ENCODE measurements at regions not wholly inside any gene's neighbourhood (a gene's known extent, or its start where the extent isn't known, plus 50 kb on each side); places are given as distances from the start of the nearest gene placed in this dataset.

GRCh38 chr5:113652161-113652560, 138.7 kb downstream of the YTHDC2 start:
- ATAC-seq (replicated peaks), result no peak
- Mint-ChIP-seq H3K4me1 (no peaks in the 10 kb centered on the region), H3K4me3 (no peak overlapping the region), H3K27ac (no peak overlapping the region), H3K27me3 (peaks cover 19% of the 10 kb centered on the region), H3K9me3 (no peaks in the 10 kb centered on the region), H3K36me3 (ENCODE audit: low read depth) (no peaks in the 10 kb centered on the region)

- H3K4me3 Mint-ChIP-seq, result no peak overlapping the region
- no peak for ATAC-seq (replicated peaks)
- no peaks in the 10 kb centered on the region for H3K9me3 Mint-ChIP-seq
- no peaks in the 10 kb centered on the region for H3K36me3 Mint-ChIP-seq (ENCODE audit: low read depth)
- no peak overlapping the region for H3K27ac Mint-ChIP-seq
- no peaks in the 10 kb centered on the region for H3K4me1 Mint-ChIP-seq
- H3K27me3 Mint-ChIP-seq, result peaks cover 1% of the 10 kb centered on the region
Observed at GRCh38 chr5:113654828-113655227, 141.3 kb downstream of the YTHDC2 start.

GRCh38 chr5:113660206-113660605, 146.7 kb downstream of the YTHDC2 start:
- Mint-ChIP-seq H3K27ac (no peak overlapping the region), H3K9me3 (no peaks in the 10 kb centered on the region), H3K4me1 (no peaks in the 10 kb centered on the region), H3K36me3 (ENCODE audit: low read depth) (no peaks in the 10 kb centered on the region), H3K4me3 (no peak overlapping the region), H3K27me3 (peaks cover 17% of the 10 kb centered on the region)
- ATAC-seq (replicated peaks), result no peak

- Mint-ChIP-seq H3K36me3 (ENCODE audit: low read depth) (no peaks in the 10 kb centered on the region), H3K27ac (no peak overlapping the region), H3K4me3 (no peak overlapping the region), H3K27me3 (peaks cover 20% of the 10 kb centered on the region), H3K9me3 (no peaks in the 10 kb centered on the region), H3K4me1 (no peaks in the 10 kb centered on the region)
- no peak for ATAC-seq (replicated peaks)
Observed at GRCh38 chr5:113660706-113661250, 147.3 kb downstream of the YTHDC2 start.

- no peaks in the 10 kb centered on the region for H3K36me3 Mint-ChIP-seq (ENCODE audit: low read depth)
- no peak overlapping the region for H3K4me3 Mint-ChIP-seq
- H3K9me3 Mint-ChIP-seq, result no peaks in the 10 kb centered on the region
- peak; percentile 45 for ATAC-seq (replicated peaks)
- peaks cover 28% of the 10 kb centered on the region for H3K27me3 Mint-ChIP-seq
- no peaks in the 10 kb centered on the region for H3K4me1 Mint-ChIP-seq
- H3K27ac Mint-ChIP-seq, result no peak overlapping the region
Observed at GRCh38 chr5:113663879-113664541, 150.5 kb downstream of the YTHDC2 start.

GRCh38 chr5:113673041-113673440, 159.5 kb downstream of the YTHDC2 start:
- Mint-ChIP-seq H3K27ac (no peak overlapping the region), H3K9me3 (no peaks in the 10 kb centered on the region), H3K36me3 (ENCODE audit: low read depth) (no peaks in the 10 kb centered on the region), H3K4me1 (no peaks in the 10 kb centered on the region), H3K27me3 (peaks cover 9% of the 10 kb centered on the region), H3K4me3 (no peak overlapping the region)
- no peak for ATAC-seq (replicated peaks)

GRCh38 chr5:113675166-113675565, 161.7 kb downstream of the YTHDC2 start:
- Mint-ChIP-seq H3K36me3 (ENCODE audit: low read depth) (no peaks in the 10 kb centered on the region), H3K9me3 (no peaks in the 10 kb centered on the region), H3K27ac (no peak overlapping the region), H3K27me3 (peaks cover 9% of the 10 kb centered on the region), H3K4me1 (no peaks in the 10 kb centered on the region), H3K4me3 (no peak overlapping the region)
- no peak for ATAC-seq (replicated peaks)

GRCh38 chr5:113678202-113678601, 164.7 kb downstream of the YTHDC2 start:
- no peak for ATAC-seq (replicated peaks)
- Mint-ChIP-seq H3K27ac (no peak overlapping the region), H3K9me3 (no peaks in the 10 kb centered on the region), H3K4me1 (no peaks in the 10 kb centered on the region), H3K4me3 (no peak overlapping the region), H3K36me3 (ENCODE audit: low read depth) (no peaks in the 10 kb centered on the region), H3K27me3 (peaks cover 5% of the 10 kb centered on the region)

- peak; percentile 45 for ATAC-seq (replicated peaks)
- H3K27ac Mint-ChIP-seq, result no peak overlapping the region
- H3K27me3 Mint-ChIP-seq, result peaks cover 2% of the 10 kb centered on the region
- H3K36me3 Mint-ChIP-seq (ENCODE audit: low read depth), result no peaks in the 10 kb centered on the region
- no peaks in the 10 kb centered on the region for H3K9me3 Mint-ChIP-seq
- H3K4me1 Mint-ChIP-seq, result no peaks in the 10 kb centered on the region
- no peak overlapping the region for H3K4me3 Mint-ChIP-seq
Observed at GRCh38 chr5:113678924-113679575, 165.6 kb downstream of the YTHDC2 start.

GRCh38 chr5:113680534-113680933, 167.0 kb downstream of the YTHDC2 start:
- Mint-ChIP-seq H3K27me3 (no peaks in the 10 kb centered on the region), H3K27ac (no peak overlapping the region), H3K4me1 (no peaks in the 10 kb centered on the region), H3K4me3 (no peak overlapping the region), H3K9me3 (no peaks in the 10 kb centered on the region), H3K36me3 (ENCODE audit: low read depth) (no peaks in the 10 kb centered on the region)
- ATAC-seq (replicated peaks), result no peak

- Mint-ChIP-seq H3K27me3 (no peaks in the 10 kb centered on the region), H3K4me1 (no peaks in the 10 kb centered on the region), H3K9me3 (no peaks in the 10 kb centered on the region), H3K27ac (no peak overlapping the region), H3K4me3 (no peak overlapping the region), H3K36me3 (ENCODE audit: low read depth) (no peaks in the 10 kb centered on the region)
- no peak for ATAC-seq (replicated peaks)
Observed at GRCh38 chr5:113682497-113683136, 169.1 kb downstream of the YTHDC2 start.

GRCh38 chr5:113683211-113683610, 169.7 kb downstream of the YTHDC2 start:
- Mint-ChIP-seq H3K27me3 (no peaks in the 10 kb centered on the region), H3K36me3 (ENCODE audit: low read depth) (no peaks in the 10 kb centered on the region), H3K27ac (no peak overlapping the region), H3K4me1 (no peaks in the 10 kb centered on the region), H3K9me3 (no peaks in the 10 kb centered on the region), H3K4me3 (no peak overlapping the region)
- ATAC-seq (replicated peaks), result no peak

GRCh38 chr5:113686599-113686998, 173.1 kb downstream of the YTHDC2 start:
- ATAC-seq (replicated peaks), result no peak
- H3K9me3 Mint-ChIP-seq, result no peaks in the 10 kb centered on the region
- H3K27me3 Mint-ChIP-seq, result peaks cover 7% of the 10 kb centered on the region

GRCh38 chr5:113689647-113690046, 176.2 kb downstream of the YTHDC2 start:
- peaks cover 20% of the 10 kb centered on the region for H3K27me3 Mint-ChIP-seq
- H3K9me3 Mint-ChIP-seq, result no peaks in the 10 kb centered on the region
- no peaks in the 10 kb centered on the region for H3K4me1 Mint-ChIP-seq
- H3K36me3 Mint-ChIP-seq (ENCODE audit: low read depth), result no peaks in the 10 kb centered on the region
- ATAC-seq (replicated peaks), result no peak
- no peak overlapping the region for H3K4me3 Mint-ChIP-seq
- H3K27ac Mint-ChIP-seq, result no peak overlapping the region

More at GRCh38 chr5:113686599-113686998, 173.1 kb downstream of the YTHDC2 start:
- no peaks in the 10 kb centered on the region for H3K4me1 Mint-ChIP-seq
- no peak overlapping the region for H3K27ac Mint-ChIP-seq
- H3K36me3 Mint-ChIP-seq (ENCODE audit: low read depth), result no peaks in the 10 kb centered on the region
- H3K4me3 Mint-ChIP-seq, result no peak overlapping the region

- no peaks in the 10 kb centered on the region for H3K9me3 Mint-ChIP-seq
- H3K36me3 Mint-ChIP-seq (ENCODE audit: low read depth), result no peaks in the 10 kb centered on the region
- no peaks in the 10 kb centered on the region for H3K4me1 Mint-ChIP-seq
- no peak overlapping the region for H3K27ac Mint-ChIP-seq
- H3K27me3 Mint-ChIP-seq, result peaks cover 33% of the 10 kb centered on the region
- ATAC-seq (replicated peaks), result no peak
- H3K4me3 Mint-ChIP-seq, result no peak overlapping the region
Observed at GRCh38 chr5:113692466-113692865, 179.0 kb downstream of the YTHDC2 start.
